ENCODE measurements at regions not wholly inside any gene's neighbourhood (a gene's known extent, or its start where the extent isn't known, plus 50 kb on each side); places are given as distances from the start of the nearest gene placed in this dataset.

- no peak for DNase-seq (ENCODE audit: low spot score)
Observed at GRCh38 chrY:19140285-19140920, 366.9 kb upstream of the HSFY2 start.

GRCh38 chrY:19134426-19134825 lies 360.9 kb upstream of the HSFY2 start:
- no peak for DNase-seq (ENCODE audit: low spot score)

- DNase-seq (ENCODE audit: low spot score) = no peak
Observed at GRCh38 chrY:19130569-19131358, 357.2 kb upstream of the HSFY2 start.

GRCh38 chrY:19126889-19127288 lies 353.4 kb upstream of the HSFY2 start:
- no peak for DNase-seq (ENCODE audit: low spot score)

- no peak for DNase-seq (ENCODE audit: low spot score)
Observed at GRCh38 chrY:19124609-19125008, 351.1 kb upstream of the HSFY2 start.

GRCh38 chrY:19122450-19122849 lies 348.9 kb upstream of the HSFY2 start:
- DNase-seq (ENCODE audit: low spot score) = no peak

GRCh38 chrY:19098349-19098748 lies 324.8 kb upstream of the HSFY2 start:
- no peak for DNase-seq (ENCODE audit: low spot score)

GRCh38 chrY:19095460-19095859 lies 321.9 kb upstream of the HSFY2 start:
- no peak for DNase-seq (ENCODE audit: low spot score)

GRCh38 chrY:19083006-19083405 lies 309.5 kb upstream of the HSFY2 start:
- DNase-seq (ENCODE audit: low spot score) = no peak

GRCh38 chrY:19077698-19078113 lies 304.2 kb upstream of the HSFY2 start:
- no peak for DNase-seq (ENCODE audit: low spot score)

GRCh38 chrY:19076846-19077697 lies 303.5 kb upstream of the HSFY2 start:
- DNase-seq (ENCODE audit: low spot score) = peak; percentile 56

- DNase-seq (ENCODE audit: low spot score) = peak; percentile 77
Observed at GRCh38 chrY:19075471-19076253, 302.1 kb upstream of the HSFY2 start.

- DNase-seq (ENCODE audit: low spot score) = no peak
Observed at GRCh38 chrY:19067435-19067834, 293.9 kb upstream of the HSFY2 start.

- no peak for DNase-seq (ENCODE audit: low spot score)
Observed at GRCh38 chrY:19066447-19067190, 293.1 kb upstream of the HSFY2 start.

GRCh38 chrY:19065119-19065518 lies 291.6 kb upstream of the HSFY2 start:
- no peak for DNase-seq (ENCODE audit: low spot score)

- no peak for DNase-seq (ENCODE audit: low spot score)
Observed at GRCh38 chrY:19059733-19060132, 286.2 kb upstream of the HSFY2 start.

GRCh38 chrY:19058831-19059370 lies 285.4 kb upstream of the HSFY2 start:
- DNase-seq (ENCODE audit: low spot score) = no peak

GRCh38 chrY:19056138-19056469 lies 282.6 kb upstream of the HSFY2 start:
- no peak for DNase-seq (ENCODE audit: low spot score)

- DNase-seq (ENCODE audit: low spot score) = no peak
Observed at GRCh38 chrY:19055232-19056137, 281.9 kb upstream of the HSFY2 start.

- no peak for DNase-seq (ENCODE audit: low spot score)
Observed at GRCh38 chrY:19053806-19054205, 280.3 kb upstream of the HSFY2 start.
